ENCODE measurements at regions not wholly inside any gene's neighbourhood (a gene's known extent, or its start where the extent isn't known, plus 50 kb on each side); places are given as distances from the start of the nearest gene placed in this dataset.

- no peaks in the 10 kb centered on the region for H3K79me2 ChIP-seq (ENCODE audit: insufficient read depth, low read length)
- no peak overlapping the region for H3K4me2 ChIP-seq (ENCODE audit: insufficient read depth, low read length)
- no peaks in the 10 kb centered on the region for H3K27me3 ChIP-seq (ENCODE audit: insufficient read depth, low read length)
- no peak overlapping the region for H3K4me3 ChIP-seq (ENCODE audit: insufficient read depth, low read length)
- H4K20me1 ChIP-seq (ENCODE audit: insufficient read depth, low read length), result no peaks in the 10 kb centered on the region
- no peak overlapping the region for H2AFZ ChIP-seq (ENCODE audit: low read length)
- H3K9me3 ChIP-seq (ENCODE audit: low read depth, low read length), result peaks cover 7% of the 10 kb centered on the region
- H3K4me1 ChIP-seq (ENCODE audit: insufficient read depth, low read length), result no peaks in the 10 kb centered on the region
- H3K27ac ChIP-seq (ENCODE audit: low read depth, low read length), result no peak overlapping the region
- no peak for DNase-seq (ENCODE audit: insufficient read length, low spot score, missing footprints)
- no peak for TF ChIP-seq CTCF (IDR thresholded peaks at IDR 0.05; ENCODE audit: extremely low read depth, low read depth, low read length)
- no peaks in the 10 kb centered on the region for H3K36me3 ChIP-seq (ENCODE audit: insufficient read depth, low read length)
Observed at GRCh38 chr2:5528706-5529105, 163.5 kb upstream of the SOX11 start.

- no peak for TF ChIP-seq CTCF (IDR thresholded peaks at IDR 0.05; ENCODE audit: extremely low read depth, low read depth, low read length)
Observed at GRCh38 chr2:5530011-5530696, 162.0 kb upstream of the SOX11 start.

GRCh38 chr2:5535301-5535700 is 156.9 kb upstream of the SOX11 start:
- Histone ChIP-seq H3K4me3 (ENCODE audit: insufficient read depth, low read length) (no peak overlapping the region), H3K36me3 (ENCODE audit: insufficient read depth, low read length) (no peaks in the 10 kb centered on the region), H3K79me2 (ENCODE audit: insufficient read depth, low read length) (no peaks in the 10 kb centered on the region), H2AFZ (ENCODE audit: low read length) (no peak overlapping the region), H3K9me3 (ENCODE audit: low read depth, low read length) (peaks cover 2% of the 10 kb centered on the region), H3K4me2 (ENCODE audit: insufficient read depth, low read length) (no peak overlapping the region), H3K4me1 (ENCODE audit: insufficient read depth, low read length) (no peaks in the 10 kb centered on the region), H3K27me3 (ENCODE audit: insufficient read depth, low read length) (no peaks in the 10 kb centered on the region), H3K27ac (ENCODE audit: low read depth, low read length) (no peak overlapping the region), H4K20me1 (ENCODE audit: insufficient read depth, low read length) (no peaks in the 10 kb centered on the region)
- no peak for DNase-seq (ENCODE audit: insufficient read length, low spot score, missing footprints)
- no peak for TF ChIP-seq CTCF (IDR thresholded peaks at IDR 0.05; ENCODE audit: extremely low read depth, low read depth, low read length)

More at GRCh38 chr2:5530011-5530696, 162.0 kb upstream of the SOX11 start:
- H3K9me3 ChIP-seq (ENCODE audit: low read depth, low read length), result peaks cover 7% of the 10 kb centered on the region
- H3K4me3 ChIP-seq (ENCODE audit: insufficient read depth, low read length), result no peak overlapping the region
- H3K79me2 ChIP-seq (ENCODE audit: insufficient read depth, low read length), result no peaks in the 10 kb centered on the region
- H3K27me3 ChIP-seq (ENCODE audit: insufficient read depth, low read length), result no peaks in the 10 kb centered on the region
- H3K27ac ChIP-seq (ENCODE audit: low read depth, low read length), result no peak overlapping the region
- H3K36me3 ChIP-seq (ENCODE audit: insufficient read depth, low read length), result no peaks in the 10 kb centered on the region
- no peak for DNase-seq (ENCODE audit: insufficient read length, low spot score, missing footprints)
- H3K4me2 ChIP-seq (ENCODE audit: insufficient read depth, low read length), result no peak overlapping the region
- H4K20me1 ChIP-seq (ENCODE audit: insufficient read depth, low read length), result no peaks in the 10 kb centered on the region
- H3K4me1 ChIP-seq (ENCODE audit: insufficient read depth, low read length), result no peaks in the 10 kb centered on the region
- H2AFZ ChIP-seq (ENCODE audit: low read length), result no peak overlapping the region

- Histone ChIP-seq H2AFZ (ENCODE audit: low read length) (no peak overlapping the region), H3K4me3 (ENCODE audit: insufficient read depth, low read length) (no peak overlapping the region), H3K4me2 (ENCODE audit: insufficient read depth, low read length) (no peak overlapping the region), H3K4me1 (ENCODE audit: insufficient read depth, low read length) (no peaks in the 10 kb centered on the region), H3K27ac (ENCODE audit: low read depth, low read length) (no peak overlapping the region), H3K36me3 (ENCODE audit: insufficient read depth, low read length) (no peaks in the 10 kb centered on the region), H3K79me2 (ENCODE audit: insufficient read depth, low read length) (no peaks in the 10 kb centered on the region), H3K27me3 (ENCODE audit: insufficient read depth, low read length) (no peaks in the 10 kb centered on the region), H3K9me3 (ENCODE audit: low read depth, low read length) (peaks cover 2% of the 10 kb centered on the region), H4K20me1 (ENCODE audit: insufficient read depth, low read length) (no peaks in the 10 kb centered on the region)
- no peak for DNase-seq (ENCODE audit: insufficient read length, low spot score, missing footprints)
- TF ChIP-seq CTCF (IDR thresholded peaks at IDR 0.05; ENCODE audit: extremely low read depth, low read depth, low read length), result no peak
Observed at GRCh38 chr2:5537180-5537688, 154.9 kb upstream of the SOX11 start.
